ENCODE measurements at regions not wholly inside any gene's neighbourhood (a gene's known extent, or its start where the extent isn't known, plus 50 kb on each side); places are given as distances from the start of the nearest gene placed in this dataset.

DNA sequence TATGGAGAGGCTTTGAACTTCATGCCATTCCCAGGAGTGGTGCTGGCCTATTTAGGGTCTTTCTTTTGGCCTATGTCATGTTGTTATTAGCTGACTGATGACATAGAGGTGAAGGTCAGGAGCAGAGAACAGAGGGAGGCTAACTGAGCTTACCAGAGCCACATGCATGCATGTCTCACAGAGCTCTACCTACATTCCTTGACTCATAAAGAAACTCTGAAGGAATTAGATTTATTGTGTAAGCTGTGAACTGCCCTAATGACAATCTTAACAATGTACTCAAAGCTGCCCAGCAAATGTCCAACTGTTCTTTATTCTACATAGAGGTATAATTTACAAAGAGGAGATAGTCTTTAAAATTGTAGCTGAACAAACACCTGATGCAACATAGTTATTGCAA lies 192.7 kb upstream of the CNR1 start:
- H3K23ac ChIP-seq (ENCODE audit: insufficient read length, low read depth, low read length), result no peak overlapping the region
- H3K9me3 Mint-ChIP-seq, result peaks cover 3 to 4% of the 10 kb centered on the region in 2 experiments; a peak in 4 of 5 replicates
- H2AK5ac ChIP-seq (ENCODE audit: insufficient read length, low read length), result no peak overlapping the region
- H2AFZ ChIP-seq (ENCODE audit: low read length), result no peak overlapping the region
- no peak overlapping the region for H3K27ac ChIP-seq (ENCODE audit: insufficient read length, low read depth, low read length)
- no peak overlapping the region for H3K18ac ChIP-seq (ENCODE audit: insufficient read length, low read depth, low read length)
- no peak overlapping the region for H4K91ac ChIP-seq (ENCODE audit: insufficient read length, low read depth, low read length)
- no peak overlapping the region for H2BK12ac ChIP-seq (ENCODE audit: insufficient read length, low read depth, low read length)
- no peaks in the 10 kb centered on the region; a peak in 2 of 7 replicates for H3K36me3 Mint-ChIP-seq (ENCODE audit: insufficient read depth in 1 of 3, low read depth in 3 of 3)
- no peak overlapping the region for H3K9ac ChIP-seq (ENCODE audit: extremely low read depth, insufficient read length, low read length)
- H3T11ph ChIP-seq (ENCODE audit: low read length), result no peak overlapping the region
- no peak overlapping the region for H4K5ac ChIP-seq (ENCODE audit: insufficient read length, low read depth, low read length)
- H3K9me3 ChIP-seq (ENCODE audit: control insufficient read depth, low read depth, low read length), result no peaks in the 10 kb centered on the region
- H3K79me2 ChIP-seq (ENCODE audit: insufficient read depth, low read length), result no peaks in the 10 kb centered on the region
- H2BK15ac ChIP-seq (ENCODE audit: low read depth, low read length), result no peak overlapping the region
- H3K4me1 Mint-ChIP-seq, result peaks cover 5 to 22% of the 10 kb centered on the region in 2 experiments
- H3K14ac ChIP-seq (ENCODE audit: insufficient read depth, low read length), result no peak overlapping the region
- no peak overlapping the region for H2BK20ac ChIP-seq (ENCODE audit: low read depth, low read length, poor library complexity, severe bottlenecking)
- H4K20me1 ChIP-seq (ENCODE audit: control insufficient read depth, insufficient read depth, insufficient read length), result no peaks in the 10 kb centered on the region
- H3K4me3 Mint-ChIP-seq, result no peak overlapping the region
- no peaks in the 10 kb centered on the region for H3K27me3 Mint-ChIP-seq (ENCODE audit: low read depth)
- H3K4me2 ChIP-seq (ENCODE audit: insufficient read depth, insufficient read length, low read length), result no peak overlapping the region
- TF ChIP-seq, protein P1, sequence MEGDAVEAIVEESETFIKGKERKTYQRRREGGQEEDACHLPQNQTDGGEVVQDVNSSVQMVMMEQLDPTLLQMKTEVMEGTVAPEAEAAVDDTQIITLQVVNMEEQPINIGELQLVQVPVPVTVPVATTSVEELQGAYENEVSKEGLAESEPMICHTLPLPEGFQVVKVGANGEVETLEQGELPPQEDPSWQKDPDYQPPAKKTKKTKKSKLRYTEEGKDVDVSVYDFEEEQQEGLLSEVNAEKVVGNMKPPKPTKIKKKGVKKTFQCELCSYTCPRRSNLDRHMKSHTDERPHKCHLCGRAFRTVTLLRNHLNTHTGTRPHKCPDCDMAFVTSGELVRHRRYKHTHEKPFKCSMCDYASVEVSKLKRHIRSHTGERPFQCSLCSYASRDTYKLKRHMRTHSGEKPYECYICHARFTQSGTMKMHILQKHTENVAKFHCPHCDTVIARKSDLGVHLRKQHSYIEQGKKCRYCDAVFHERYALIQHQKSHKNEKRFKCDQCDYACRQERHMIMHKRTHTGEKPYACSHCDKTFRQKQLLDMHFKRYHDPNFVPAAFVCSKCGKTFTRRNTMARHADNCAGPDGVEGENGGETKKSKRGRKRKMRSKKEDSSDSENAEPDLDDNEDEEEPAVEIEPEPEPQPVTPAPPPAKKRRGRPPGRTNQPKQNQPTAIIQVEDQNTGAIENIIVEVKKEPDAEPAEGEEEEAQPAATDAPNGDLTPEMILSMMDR (conservative IDR thresholded peaks at IDR 0.05), result no peak
- no peak overlapping the region for H2BK120ac ChIP-seq (ENCODE audit: low read depth, low read length, poor library complexity, severe bottlenecking)
- no peaks in the 10 kb centered on the region for H3K4me1 ChIP-seq (ENCODE audit: insufficient read depth, low read length)
- no peak overlapping the region for H3K27ac Mint-ChIP-seq
- H3K27me3 ChIP-seq (ENCODE audit: insufficient read depth, low read length), result no peaks in the 10 kb centered on the region
- H2BK5ac ChIP-seq (ENCODE audit: insufficient read length, low read length), result no peak overlapping the region
- no peaks in the 10 kb centered on the region for H3K23me2 ChIP-seq (ENCODE audit: insufficient read length, low read depth, low read length, poor library complexity, severe bottlenecking)
- H3K79me1 ChIP-seq (ENCODE audit: insufficient read depth, low read depth, low read length, poor library complexity, severe bottlenecking), result no peaks in the 10 kb centered on the region
- no peak overlapping the region for H4K8ac ChIP-seq (replicated peaks; ENCODE audit: insufficient read length, low read depth, low read length)
- no peak for DNase-seq
- H3K56ac ChIP-seq (ENCODE audit: insufficient read length, low read depth, low read length), result no peak overlapping the region
- no peak overlapping the region for H3K4ac ChIP-seq (ENCODE audit: low read depth, low read length)

All from H9 (cell line).